Right lobe of liver (tissue), 6 donors: ENCODE measurements at regions not wholly inside any gene's neighbourhood (a gene's known extent, or its start where the extent isn't known, plus 50 kb on each side); places are given as distances from the start of the nearest gene placed in this dataset.

Source experiments
- ATAC-seq, 4 donors: fragments of 200-7000 bp; cut with Tn5 transposase; one replicate each; pipeline ENCODE4 v1.9.1; 2020; ENCODE audit warnings: mild to moderate bottlenecking in 4 of 4, moderate library complexity in 4 of 4
- DNase-seq, 3 donors: peaks; one replicate each; pipeline ENCODE4 v3.0.0-alpha.2; 2020
- H3K27ac ChIP-seq, 3 donors: fragments of 200-600 bp; one replicate each; pipeline ENCODE4 v1.8.0; 2022
- H3K27me3 ChIP-seq, 2 donors: fragments of 200-600 bp; one replicate each; pipeline ENCODE4 v1.8.0; 2022
- H3K36me3 ChIP-seq, 4 donors: fragments of 200-600 bp; sonication (generic) in 1 of 4; one replicate each; pipeline versions ENCODE4 v1.5.1 to v1.8.0; 2017 to 2022; ENCODE audit warnings: control low read depth in 1 of 4
- H3K4me1 ChIP-seq, 4 donors: fragments of 200-600 bp; sonication (generic) in 1 of 4; one replicate each; pipeline versions ENCODE4 v1.5.1 to v1.8.0; 2017 to 2022; ENCODE audit warnings: control low read depth in 1 of 4
- H3K4me3 ChIP-seq, 3 donors: fragments of 200-600 bp; one replicate each; pipeline ENCODE4 v1.8.0; 2022
- H3K9me3 ChIP-seq, 4 donors: fragments of 200-600 bp; sonication (generic) in 1 of 4; one replicate each; pipeline versions ENCODE4 v1.5.1 to v1.8.0; 2017 to 2022; ENCODE audit warnings: control low read depth in 1 of 4
- CTCF ChIP-seq, 4 donors: fragments of 200-600 bp in 3 of 4; fragments of 450-650 bp in 1 of 4; IDR thresholded peaks; one replicate each; pipeline versions ENCODE4 v1.5.1 to v1.8.0; 2016 to 2022; ENCODE audit warnings: antibody characterized with exemption in 4 of 4, mild to moderate bottlenecking in 2 of 4
- POLR2A ChIP-seq: fragments of 450-650 bp; IDR thresholded peaks from one replicate; pipeline ENCODE4 v1.6.1; 2017; ENCODE audit warnings: antibody characterized with exemption, mild to moderate bottlenecking
- WGBS: methylation state at CpG from one replicate; pipeline ENCODE4 v1.1.6; 2018; ENCODE audit warnings: low coverage, low lambda C conversion rate; ENCODE audit not compliant: insufficient coverage; ENCODE audit errors: missing lambda C conversion rate; 5-methylcytosine and 5-hydroxymethylcytosine counted together
- intact Hi-C, 2 donors: fragments of 100-400 bp; cut with DNase I; formaldehyde crosslinking; loops; one replicate each; pipeline versions ENCODE4 v1.11.2 to v1.14.1; 2022
- donor health status: DM: no; HTN: yes; CAD: no.
- donor health status: DM: no; HTN: no; CAD: no.
- donor health status: DM: no; HTN: no; CAD: no.
- donor health status: DM: no; HTN: yes; CAD: no.
- donor health status: DM: no; HTN: yes; CAD: no.

- peaks cover 0 to 5% of the 10 kb centered on the region in 2 donors for H3K27me3 ChIP-seq
- no peak overlapping the region for H3K27ac ChIP-seq
- ATAC-seq = no peak
- no peak for DNase-seq
- intact Hi-C loops = no loop called here
- no peaks in the 10 kb centered on the region for H3K36me3 ChIP-seq
- H3K9me3 ChIP-seq = no peaks in the 10 kb centered on the region
- H3K4me1 ChIP-seq = no peaks in the 10 kb centered on the region
- H3K4me3 ChIP-seq = no peak overlapping the region
- TF ChIP-seq POLR2A = no peak
- no peak for TF ChIP-seq CTCF (IDR thresholded peaks at IDR 0.05)
Observed at GRCh38 chr3:166360720-166361119, 523.5 kb upstream of the BCHE start.

- intact Hi-C loops = no loop called here
- WGBS = 42% methylated on average over 1 of the region's 1 CpG
- Histone ChIP-seq H3K27me3 (no peaks in the 10 kb centered on the region), H3K27ac (no peak overlapping the region), H3K36me3 (no peaks in the 10 kb centered on the region), H3K9me3 (no peaks in the 10 kb centered on the region), H3K4me3 (no peak overlapping the region), H3K4me1 (no peaks in the 10 kb centered on the region)
- TF ChIP-seq POLR2A (no peak), CTCF (IDR thresholded peaks at IDR 0.05) (no peak)
- DNase-seq = no peak
- ATAC-seq = no peak
Observed at GRCh38 chr3:166351461-166351860, 514.2 kb upstream of the BCHE start.

- no peak overlapping the region for H3K4me3 ChIP-seq
- no peak overlapping the region for H3K27ac ChIP-seq
- H3K4me1 ChIP-seq = no peaks in the 10 kb centered on the region
- H3K9me3 ChIP-seq = no peaks in the 10 kb centered on the region
- H3K36me3 ChIP-seq = no peaks in the 10 kb centered on the region
- H3K27me3 ChIP-seq = no peaks in the 10 kb centered on the region
- TF ChIP-seq CTCF (IDR thresholded peaks at IDR 0.05) (no peak), POLR2A (no peak)
- no peak for DNase-seq
- no peak for ATAC-seq
- intact Hi-C loops = no loop called here
Observed at GRCh38 chr3:166340604-166341266, 503.5 kb upstream of the BCHE start.

GRCh38 chr3:166324401-166324800 is 487.2 kb upstream of the BCHE start:
- Histone ChIP-seq H3K9me3 (no peaks in the 10 kb centered on the region), H3K4me3 (no peak overlapping the region), H3K36me3 (no peaks in the 10 kb centered on the region), H3K27ac (no peak overlapping the region), H3K4me1 (no peaks in the 10 kb centered on the region), H3K27me3 (no peaks in the 10 kb centered on the region)
- no peak for ATAC-seq
- no peak for DNase-seq
- intact Hi-C loops = no loop called here
- WGBS = 57% methylated on average over 5 of the region's 5 CpGs
- no peak for TF ChIP-seq CTCF (IDR thresholded peaks at IDR 0.05)
- no peak for TF ChIP-seq POLR2A

- TF ChIP-seq CTCF (IDR thresholded peaks at IDR 0.05) (no peak), POLR2A (no peak)
- no peaks in the 10 kb centered on the region for H3K9me3 ChIP-seq
- ATAC-seq (no peak), DNase-seq (no peak)
- H3K4me1 ChIP-seq = no peaks in the 10 kb centered on the region
- H3K36me3 ChIP-seq = no peaks in the 10 kb centered on the region
- H3K27me3 ChIP-seq = no peaks in the 10 kb centered on the region
- no peak overlapping the region for H3K4me3 ChIP-seq
- WGBS = 73% methylated on average over 1 of the region's 1 CpG
- intact Hi-C loops = no loop called here
- no peak overlapping the region for H3K27ac ChIP-seq
Observed at GRCh38 chr3:166322391-166322790, 485.2 kb upstream of the BCHE start.
